Trophoblast cell (in vitro differentiated cells and primary cell): ENCODE measurements at regions not wholly inside any gene's neighbourhood (a gene's known extent, or its start where the extent isn't known, plus 50 kb on each side); places are given as distances from the start of the nearest gene placed in this dataset.

Experiments
- DNase-seq, 2 donors: peaks; one replicate each; pipeline ENCODE4 v3.0.0-alpha.2; 2016
- H2AFZ ChIP-seq: 2 replicates; pipeline ENCODE4 v1.6.1; 2013; ENCODE audit warnings: low read length, moderate library complexity, mild to moderate bottlenecking; ENCODE audit not compliant: insufficient read depth, poor library complexity
- H2AK5ac ChIP-seq: 2 replicates; pipeline ENCODE4 v1.6.1; 2013; ENCODE audit warnings: mild to moderate bottlenecking, low read length
- H2BK120ac ChIP-seq: 2 replicates; pipeline ENCODE4 v1.6.1; 2013; ENCODE audit warnings: low read length, mild to moderate bottlenecking, moderate library complexity; ENCODE audit not compliant: insufficient read depth, poor library complexity
- H2BK12ac ChIP-seq: 2 replicates; pipeline ENCODE4 v1.6.1; 2013; ENCODE audit warnings: mild to moderate bottlenecking, low read length, moderate library complexity
- H2BK5ac ChIP-seq: 2 replicates; pipeline ENCODE4 v1.6.1; 2013; ENCODE audit warnings: low read length, low read depth, moderate library complexity, mild to moderate bottlenecking; ENCODE audit not compliant: poor library complexity
- H3K14ac ChIP-seq: 2 replicates; pipeline ENCODE4 v1.6.1; 2013; ENCODE audit warnings: mild to moderate bottlenecking, low read length
- H3K18ac ChIP-seq: 2 replicates; pipeline ENCODE4 v1.6.1; 2013; ENCODE audit warnings: mild to moderate bottlenecking, low read length
- H3K23ac ChIP-seq: 2 replicates; pipeline ENCODE4 v1.6.1; 2013; ENCODE audit warnings: low read length
- H3K27ac ChIP-seq: 2 replicates; pipeline ENCODE4 v1.5.1; 2013; ENCODE audit warnings: low read depth, mild to moderate bottlenecking, inconsistent platforms, low read length, moderate library complexity
- H3K27me3 ChIP-seq: 2 replicates; pipeline ENCODE4 v1.6.1; 2013; ENCODE audit warnings: inconsistent platforms, mild to moderate bottlenecking, low read length, moderate library complexity; ENCODE audit not compliant: insufficient read depth
- H3K36me3 ChIP-seq, 2 experiments: 1 replicate in 1 of 2; 2 replicates in 1 of 2; pipeline ENCODE4 v1.6.1; 2013; ENCODE audit warnings: low read length in 2 of 2, mild to moderate bottlenecking in 2 of 2, moderate library complexity in 1 of 2; ENCODE audit not compliant: insufficient read depth in 2 of 2, control insufficient read depth in 1 of 2
- H3K4ac ChIP-seq: 2 replicates; pipeline ENCODE4 v1.6.1; 2013; ENCODE audit warnings: low read depth, mild to moderate bottlenecking, low read length, moderate library complexity
- H3K4me1 ChIP-seq, 2 experiments: 1 replicate in 1 of 2; 2 replicates in 1 of 2; pipeline ENCODE4 v1.6.1; 2013; ENCODE audit warnings: low read length in 2 of 2, mild to moderate bottlenecking in 2 of 2, moderate library complexity in 1 of 2; ENCODE audit not compliant: insufficient read depth in 2 of 2, control insufficient read depth in 1 of 2
- H3K4me2 ChIP-seq: 2 replicates; pipeline ENCODE4 v1.6.1; 2013; ENCODE audit warnings: inconsistent platforms, mild to moderate bottlenecking, low read length, moderate library complexity
- H3K4me3 ChIP-seq: 2 replicates; pipeline ENCODE4 v1.5.1; 2013; ENCODE audit warnings: mild to moderate bottlenecking, low read depth, low read length, inconsistent platforms
- H3K79me1 ChIP-seq: one replicate; pipeline ENCODE4 v1.6.1; 2013; ENCODE audit warnings: low read length
- H3K79me2 ChIP-seq: 2 replicates; pipeline ENCODE4 v1.6.1; 2013; ENCODE audit warnings: low read length, mild to moderate bottlenecking; ENCODE audit not compliant: control insufficient read depth, insufficient read depth, poor library complexity
- H3K9ac ChIP-seq: 2 replicates; pipeline ENCODE4 v1.6.1; 2013; ENCODE audit warnings: mild to moderate bottlenecking, low read length
- H3K9me3 ChIP-seq: 2 replicates; pipeline ENCODE4 v1.6.1; 2013; ENCODE audit warnings: low read depth, mild to moderate bottlenecking, control low read depth, inconsistent platforms, low read length; ENCODE audit not compliant: insufficient read depth
- H4K12ac ChIP-seq: 2 replicates; pipeline ENCODE4 v1.6.1; 2013; ENCODE audit warnings: low read depth, mild to moderate bottlenecking, low read length, moderate library complexity
- H4K8ac ChIP-seq: 2 replicates; pipeline ENCODE4 v1.6.1; 2013; ENCODE audit warnings: low read depth, mild to moderate bottlenecking, low read length, moderate library complexity
- H4K91ac ChIP-seq: one replicate; pipeline ENCODE4 v1.6.1; 2013; ENCODE audit warnings: low read depth, mild to moderate bottlenecking, low read length, moderate library complexity
- WGBS: extraction: QIAGEN DNeasy Blood & Tissue Kit; methylation state at CpG from one replicate; pipeline ENCODE4 v1.1.7; 2013; ENCODE audit warnings: missing lambda C conversion rate; ENCODE audit not compliant: insufficient read length, insufficient coverage; ENCODE audit errors: extremely low coverage; 5-methylcytosine and 5-hydroxymethylcytosine counted together

DNA sequence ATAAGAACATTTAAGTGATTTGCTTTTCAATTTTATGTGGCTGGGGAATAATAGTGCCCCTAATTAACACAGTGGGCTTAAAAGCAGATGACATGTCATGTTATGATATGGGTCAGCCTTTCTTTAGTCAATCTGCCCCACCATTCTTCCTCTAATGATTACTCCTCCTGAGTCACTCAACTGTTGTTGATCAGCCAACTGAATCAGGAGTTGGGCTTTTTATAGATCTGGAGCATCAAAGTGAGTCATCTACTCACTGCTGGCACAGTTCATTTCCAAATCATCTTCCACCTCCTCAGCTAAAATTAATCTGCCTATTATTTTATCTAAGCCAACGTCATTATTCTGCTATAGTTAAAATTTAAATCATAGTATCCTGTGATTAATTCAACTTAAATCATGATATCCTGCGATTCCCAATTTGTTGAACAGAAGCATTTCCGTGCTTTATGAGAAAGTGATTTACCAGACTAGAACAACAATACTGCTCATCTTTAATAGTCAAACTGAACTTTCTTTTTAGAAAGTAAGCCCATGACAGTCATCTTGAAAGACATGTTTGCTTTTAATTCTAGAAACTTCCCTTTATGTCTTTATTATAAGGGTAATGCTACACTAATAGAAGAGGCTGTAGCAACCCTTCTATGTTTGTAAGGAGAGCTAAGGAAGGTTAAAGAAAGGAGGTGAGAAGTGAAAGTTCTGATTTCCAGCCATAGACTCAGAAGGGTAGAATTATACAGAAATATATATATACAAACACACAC, 551.4 kb downstream of the TBC1D4 start:
- WGBS = no CpG with 5 or more reads among the region's 3 CpGs
- no peak overlapping the region for H3K4me3 ChIP-seq
- H2AFZ ChIP-seq = no peak overlapping the region
- no peaks in the 10 kb centered on the region for H3K79me1 ChIP-seq
- H3K9ac ChIP-seq = no peak overlapping the region
- H3K36me3 ChIP-seq = no peaks in the 10 kb centered on the region
- H4K12ac ChIP-seq = no peak overlapping the region
- no peak overlapping the region for H3K4me2 ChIP-seq
- no peak overlapping the region for H2BK120ac ChIP-seq
- H3K14ac ChIP-seq = no peak overlapping the region
- no peak overlapping the region for H3K27ac ChIP-seq
- H3K27me3 ChIP-seq = no peaks in the 10 kb centered on the region
- no peaks in the 10 kb centered on the region for H3K4me1 ChIP-seq
- H4K8ac ChIP-seq = no peak overlapping the region
- H3K9me3 ChIP-seq = no peaks in the 10 kb centered on the region
- H3K23ac ChIP-seq = no peak overlapping the region
- no peak overlapping the region for H2BK5ac ChIP-seq
- no peak overlapping the region for H2BK12ac ChIP-seq
- no peak overlapping the region for H3K18ac ChIP-seq
- H3K79me2 ChIP-seq = no peaks in the 10 kb centered on the region
- no peak for DNase-seq
- H4K91ac ChIP-seq = no peak overlapping the region
- H2AK5ac ChIP-seq = no peak overlapping the region
- H3K4ac ChIP-seq = no peak overlapping the region

DNA sequence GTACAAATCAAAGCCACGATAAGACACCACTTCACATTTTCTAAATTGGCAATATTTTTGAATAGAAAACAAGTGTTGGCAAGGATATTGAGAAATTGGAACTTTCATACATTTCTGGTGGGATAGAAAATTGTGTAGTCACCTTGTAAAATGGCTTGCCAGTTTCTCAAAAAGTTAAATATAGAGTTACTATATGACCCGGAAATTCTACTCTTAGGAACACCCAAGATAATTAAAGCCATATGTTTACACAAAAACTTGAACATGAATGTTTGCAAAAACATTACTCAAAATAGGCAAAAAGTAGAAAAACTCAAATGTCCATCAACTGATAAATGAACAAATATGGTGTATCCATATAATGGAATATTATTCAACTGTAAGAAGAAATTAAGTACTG, 552.5 kb downstream of the TBC1D4 start:
- H4K12ac ChIP-seq = no peak overlapping the region
- H3K79me1 ChIP-seq = no peaks in the 10 kb centered on the region
- no peaks in the 10 kb centered on the region for H3K27me3 ChIP-seq
- H4K8ac ChIP-seq = no peak overlapping the region
- H2BK5ac ChIP-seq = no peak overlapping the region
- no peak overlapping the region for H3K4me2 ChIP-seq
- H3K4me1 ChIP-seq = no peaks in the 10 kb centered on the region
- H3K9ac ChIP-seq = no peak overlapping the region
- no peak overlapping the region for H2AFZ ChIP-seq
- no peak overlapping the region for H3K23ac ChIP-seq
- H3K4me3 ChIP-seq = no peak overlapping the region
- no peak overlapping the region for H2BK120ac ChIP-seq
- H3K18ac ChIP-seq = no peak overlapping the region
- no peak for DNase-seq
- no peak overlapping the region for H2AK5ac ChIP-seq
- no peaks in the 10 kb centered on the region for H3K36me3 ChIP-seq
- no peaks in the 10 kb centered on the region for H3K79me2 ChIP-seq
- no peak overlapping the region for H3K14ac ChIP-seq
- no peak overlapping the region for H4K91ac ChIP-seq
- no CpG with 5 or more reads among the region's 2 CpGs for WGBS
- H3K9me3 ChIP-seq = no peaks in the 10 kb centered on the region
- no peak overlapping the region for H3K27ac ChIP-seq
- no peak overlapping the region for H2BK12ac ChIP-seq
- no peak overlapping the region for H3K4ac ChIP-seq

DNA sequence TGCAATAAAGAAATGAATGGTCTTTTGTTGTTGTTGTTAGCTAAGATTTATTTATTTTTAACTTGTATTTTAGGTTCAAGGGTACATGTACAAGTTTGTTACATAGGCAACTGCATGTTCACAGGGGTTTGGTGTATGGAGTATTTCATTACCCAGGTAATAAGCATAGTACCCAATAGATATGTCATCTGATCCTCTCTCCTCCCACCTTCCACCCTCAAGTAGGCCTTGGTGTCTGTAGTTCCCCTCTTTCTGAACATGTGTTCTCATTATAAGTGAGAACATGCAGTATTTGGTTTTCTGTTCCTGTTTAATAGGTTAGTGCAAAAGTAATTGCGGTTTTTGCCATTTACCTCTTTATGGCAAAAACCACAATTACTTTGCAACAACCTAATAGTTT, 554.1 kb downstream of the TBC1D4 start:
- Histone ChIP-seq H4K12ac (no peak overlapping the region), H3K36me3 (no peaks in the 10 kb centered on the region), H2AFZ (no peak overlapping the region), H3K18ac (no peak overlapping the region), H3K79me1 (no peaks in the 10 kb centered on the region), H2BK12ac (no peak overlapping the region), H3K9me3 (no peaks in the 10 kb centered on the region), H3K4me3 (no peak overlapping the region), H3K4me1 (no peaks in the 10 kb centered on the region), H2BK120ac (no peak overlapping the region), H3K79me2 (no peaks in the 10 kb centered on the region), H4K8ac (no peak overlapping the region), H2BK5ac (no peak overlapping the region), H2AK5ac (no peak overlapping the region), H3K9ac (no peak overlapping the region), H4K91ac (no peak overlapping the region), H3K27me3 (no peaks in the 10 kb centered on the region), H3K4ac (no peak overlapping the region), H3K14ac (no peak overlapping the region), H3K4me2 (no peak overlapping the region), H3K27ac (no peak overlapping the region), H3K23ac (no peak overlapping the region)
- WGBS = no CpG with 5 or more reads among the region's 1 CpG
- DNase-seq = no peak

DNA sequence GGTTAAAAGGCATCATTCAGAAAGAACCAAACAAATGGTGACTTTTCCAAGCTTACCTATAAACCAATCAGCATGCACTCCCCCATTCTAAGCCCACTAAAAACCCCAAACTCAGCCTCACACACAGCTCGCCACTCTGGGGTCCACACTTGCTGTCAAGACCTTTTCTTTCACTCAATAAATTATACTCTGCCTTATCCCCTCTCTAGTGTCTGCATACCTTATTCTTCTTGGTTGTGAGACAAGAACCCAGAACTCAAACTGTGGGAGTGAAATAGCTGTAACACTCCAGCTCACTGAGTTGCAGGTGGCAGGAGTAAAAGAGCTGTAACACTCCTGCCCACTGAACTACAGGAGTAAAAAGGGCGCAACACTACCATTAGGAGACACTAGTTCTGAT, 559.0 kb downstream of the TBC1D4 start:
- H3K4me2 ChIP-seq = no peak overlapping the region
- no peak overlapping the region for H2BK120ac ChIP-seq
- H2BK12ac ChIP-seq = no peak overlapping the region
- H2BK5ac ChIP-seq = no peak overlapping the region
- H3K36me3 ChIP-seq = no peaks in the 10 kb centered on the region
- no peak overlapping the region for H4K91ac ChIP-seq
- no peaks in the 10 kb centered on the region for H3K4me1 ChIP-seq
- DNase-seq = no peak
- H3K79me2 ChIP-seq = no peaks in the 10 kb centered on the region
- H3K9me3 ChIP-seq = no peaks in the 10 kb centered on the region
- no peak overlapping the region for H3K23ac ChIP-seq
- no CpG with 5 or more reads among the region's 2 CpGs for WGBS
- no peak overlapping the region for H4K12ac ChIP-seq
- no peak overlapping the region for H3K14ac ChIP-seq
- no peak overlapping the region for H3K4me3 ChIP-seq
- no peak overlapping the region for H3K18ac ChIP-seq
- no peak overlapping the region for H2AFZ ChIP-seq
- H3K27me3 ChIP-seq = no peaks in the 10 kb centered on the region
- H3K27ac ChIP-seq = no peak overlapping the region
- H3K4ac ChIP-seq = no peak overlapping the region
- no peak overlapping the region for H4K8ac ChIP-seq
- H3K79me1 ChIP-seq = no peaks in the 10 kb centered on the region
- H3K9ac ChIP-seq = no peak overlapping the region
- no peak overlapping the region for H2AK5ac ChIP-seq
